Panc1 (cell line): ENCODE measurements at regions not wholly inside any gene's neighbourhood (a gene's known extent, or its start where the extent isn't known, plus 50 kb on each side); places are given as distances from the start of the nearest gene placed in this dataset.

Experiments used
- CTCF ChIP-seq: fragments of 450-650 bp; IDR thresholded peaks from 2 replicates; pipeline ENCODE4 v1.5.1; 2017; ENCODE audit warnings: mild to moderate bottlenecking
- POLR2AphosphoS5 ChIP-seq: IDR thresholded peaks from 2 replicates; pipeline ENCODE4 v1.6.1; 2012; ENCODE audit warnings: mild to moderate bottlenecking, low read depth, low read length, moderate library complexity
- REST ChIP-seq, 2 experiments: IDR thresholded peaks; 2 replicates each; pipeline ENCODE4 v1.6.1; 2011 to 2012; ENCODE audit warnings: low read depth in 2 of 2, control low read depth in 1 of 2, low read length in 1 of 2, mild to moderate bottlenecking in 1 of 2, moderate library complexity in 1 of 2; ENCODE audit not compliant: insufficient read depth in 1 of 2
- SIN3A ChIP-seq: IDR thresholded peaks from 2 replicates; pipeline ENCODE4 v1.6.1; 2012; ENCODE audit warnings: low read depth, mild to moderate bottlenecking, low read length, moderate library complexity, borderline replicate concordance; ENCODE audit not compliant: insufficient read depth

GRCh38 chr1:4964634-4965345, 310.4 kb downstream of the AJAP1 start:
- TF ChIP-seq CTCF = no peak
- no peak for TF ChIP-seq POLR2AphosphoS5
- TF ChIP-seq SIN3A = no peak
- no peak for TF ChIP-seq REST (IDR thresholded peaks at IDR 0.05; ENCODE audit: insufficient read depth in 1 of 2, low read depth in 2 of 2, low read length in 1 of 2)
